GM18502 (cell line): ENCODE measurements at regions not wholly inside any gene's neighbourhood (a gene's known extent, or its start where the extent isn't known, plus 50 kb on each side); places are given as distances from the start of the nearest gene placed in this dataset.
"Not testable (repeated sequence)": the region's sequence is repeated elsewhere in the genome, so short reads cannot be mapped to it uniquely, and the experiment has no call there.

Experiments
- ATAC-seq: cut with Tn5 transposase; IDR thresholded peaks from one replicate; pipeline ENCODE4 v1.9.1; 2021; ENCODE audit warnings: mild to moderate bottlenecking; ENCODE audit not compliant: unreplicated experiment, poor library complexity

- no peak for ATAC-seq
Measured at GRCh38 chr5:92861531-92862285, 719.3 kb downstream of the NR2F1-AS1 start.

DNA sequence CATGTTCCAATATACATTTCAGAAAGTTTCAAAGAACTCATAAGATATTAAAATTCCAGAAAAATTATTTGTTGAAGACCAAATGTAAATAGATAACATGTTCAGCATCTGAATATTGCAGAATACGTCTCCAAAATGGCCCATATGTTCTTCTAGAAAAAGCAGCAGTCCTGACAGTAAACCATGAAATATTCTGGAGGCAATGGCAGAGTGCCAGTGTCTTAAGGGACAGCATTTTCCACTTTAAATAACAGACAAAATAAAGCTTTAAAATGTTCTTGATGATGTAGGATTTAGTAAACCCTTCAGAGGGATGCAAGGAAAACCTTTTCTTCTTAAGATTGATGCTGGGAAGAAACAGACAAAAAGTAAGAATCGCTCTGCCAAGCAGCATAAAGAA is 721.0 kb downstream of the NR2F1-AS1 start:
- ATAC-seq, result no peak

- no peak for ATAC-seq
Measured at GRCh38 chr5:92852219-92852618, 728.8 kb downstream of the NR2F1-AS1 start.

- ATAC-seq, result no peak
Measured at GRCh38 chr5:92850886-92851285, 730.1 kb downstream of the NR2F1-AS1 start.

GRCh38 chr5:92849756-92850155 is 731.3 kb downstream of the NR2F1-AS1 start:
- ATAC-seq, result no peak

DNA sequence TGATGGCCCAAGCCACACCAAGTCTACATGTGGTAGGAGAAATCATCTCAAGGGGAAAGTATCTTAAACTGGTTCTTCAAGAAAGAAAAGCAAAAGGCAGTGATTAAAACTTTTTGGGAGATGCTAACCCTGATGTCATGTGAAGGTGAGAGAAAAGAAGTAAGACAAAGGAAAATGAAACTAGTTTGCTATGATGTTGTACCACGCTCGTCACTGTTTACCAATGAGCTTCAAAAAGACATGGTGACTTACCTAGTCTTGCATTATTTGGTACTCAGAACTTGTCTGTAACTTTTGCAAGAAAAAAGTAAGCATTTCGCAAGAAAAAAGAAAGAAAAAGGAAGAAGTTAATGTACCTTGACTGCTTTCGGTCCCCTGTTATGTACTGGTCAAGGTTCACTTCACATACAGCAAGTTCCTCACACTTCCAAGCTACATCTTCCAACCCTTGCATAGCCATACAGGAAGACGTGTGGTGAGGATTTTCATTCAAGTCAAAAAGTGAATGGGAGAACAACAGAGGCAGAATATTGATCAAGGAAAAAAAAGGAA is 739.3 kb downstream of the NR2F1-AS1 start:
- no peak for ATAC-seq

GRCh38 chr5:92838253-92838652 is 742.8 kb downstream of the NR2F1-AS1 start:
- ATAC-seq, result no peak

DNA sequence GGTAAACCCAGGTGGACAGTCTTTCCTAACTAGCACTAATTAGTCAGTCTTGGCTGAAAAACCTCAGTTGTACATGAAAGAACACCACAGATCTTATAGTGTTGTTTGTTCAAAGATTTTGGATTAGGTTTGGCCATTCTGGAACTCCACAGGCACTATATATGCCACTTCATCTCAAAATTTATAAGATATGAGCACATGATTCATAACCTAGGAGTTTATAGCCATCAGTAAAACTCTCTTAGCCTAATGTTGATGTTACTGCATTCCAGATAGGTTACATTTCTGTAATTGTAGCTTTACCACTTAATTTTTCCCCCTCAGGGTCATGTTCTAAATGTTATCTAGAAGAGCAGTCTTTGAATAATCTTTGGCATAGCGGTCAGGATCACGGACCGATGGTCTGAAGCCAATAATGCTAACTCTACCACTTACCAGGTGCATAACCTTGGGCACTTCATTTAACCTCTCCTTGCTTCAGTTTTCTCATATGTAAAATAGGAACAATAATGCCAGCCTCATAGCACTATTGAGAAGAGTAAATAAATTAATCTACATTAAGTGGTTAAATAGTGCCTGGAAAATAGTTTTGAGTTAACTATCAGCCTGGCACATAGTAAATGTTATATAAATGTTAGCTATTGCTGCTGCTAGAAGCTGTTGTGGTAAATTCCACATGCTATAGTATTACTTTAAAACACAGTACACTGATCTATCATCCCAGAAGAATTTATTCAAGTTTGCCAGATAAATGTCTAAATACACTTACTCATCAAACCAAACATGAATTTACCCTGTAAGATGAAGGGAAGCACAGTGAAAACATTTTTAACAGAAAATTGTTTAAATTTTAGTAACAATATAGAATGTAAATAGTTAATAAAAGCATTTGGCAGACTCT is 743.9 kb downstream of the NR2F1-AS1 start:
- ATAC-seq, result no peak

DNA sequence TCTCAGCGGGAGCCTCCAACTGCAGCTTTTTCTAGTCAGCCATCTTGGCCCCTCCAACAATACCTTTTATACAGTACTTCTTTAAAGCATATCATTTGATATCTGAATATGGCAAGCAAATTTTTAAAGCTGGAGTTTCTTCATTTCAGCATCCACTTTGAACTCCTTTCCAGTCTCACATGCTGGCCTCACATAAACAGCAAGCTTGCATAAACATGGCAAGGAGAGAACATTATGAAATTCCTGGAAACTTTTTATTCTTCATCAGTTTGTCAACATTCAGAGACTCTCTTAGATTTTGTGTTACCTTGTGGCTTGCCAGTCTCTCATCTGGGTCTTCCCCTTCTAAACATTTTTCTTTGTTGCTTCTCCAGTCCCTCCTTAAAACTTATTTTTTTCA is 745.3 kb downstream of the NR2F1-AS1 start:
- ATAC-seq, result no peak

DNA sequence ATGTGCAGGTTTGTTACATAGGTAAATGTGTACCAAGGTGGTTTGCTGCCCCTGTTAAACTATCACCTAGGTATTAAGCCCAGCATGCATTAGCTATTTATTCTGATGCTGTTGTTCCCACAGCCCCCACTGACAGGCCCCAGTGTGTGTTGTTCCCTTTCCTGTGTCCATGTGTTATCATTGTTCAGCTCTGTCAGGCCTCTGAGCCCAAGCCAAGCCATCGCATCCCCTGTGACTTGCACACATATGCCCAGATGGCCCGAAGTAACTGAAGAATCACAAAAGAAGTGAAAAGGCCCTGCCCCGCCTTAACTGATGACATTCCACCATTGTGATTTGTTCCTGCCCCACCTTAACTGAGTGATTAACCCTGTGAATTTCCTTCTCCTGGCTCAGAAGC is 757.5 kb downstream of the NR2F1-AS1 start:
- ATAC-seq, result not testable (repeated sequence)

GRCh38 chr5:92822183-92822582 is 758.8 kb downstream of the NR2F1-AS1 start:
- no peak for ATAC-seq

DNA sequence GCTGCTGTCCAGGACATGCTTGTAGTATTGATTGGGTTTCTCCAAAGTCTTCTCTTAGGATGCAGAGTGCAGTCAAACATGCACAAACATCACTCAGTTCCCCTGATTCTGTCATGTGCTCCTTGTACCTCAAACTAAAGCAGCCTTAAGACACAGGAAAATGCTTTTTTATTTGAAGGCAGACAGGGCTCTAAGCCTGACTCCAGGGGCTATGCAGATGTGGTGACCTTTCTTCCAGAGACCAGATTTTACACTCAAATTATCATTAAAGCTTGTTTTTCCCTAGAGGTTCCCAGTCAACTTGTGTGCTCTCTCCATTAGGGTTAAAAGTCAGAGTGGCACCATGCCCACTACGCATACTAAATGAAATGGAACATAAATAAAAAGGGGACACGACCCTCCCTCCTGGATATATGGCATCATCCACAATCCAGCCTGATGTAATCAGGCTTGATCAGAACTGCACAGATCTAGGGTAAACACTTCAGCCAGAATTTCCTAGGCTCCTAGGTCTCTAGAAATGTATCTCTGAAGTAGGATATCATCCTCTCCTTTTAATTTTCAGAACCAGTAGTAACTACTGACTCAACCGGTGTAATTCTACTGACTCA is 771.1 kb downstream of the NR2F1-AS1 start:
- no peak for ATAC-seq

DNA sequence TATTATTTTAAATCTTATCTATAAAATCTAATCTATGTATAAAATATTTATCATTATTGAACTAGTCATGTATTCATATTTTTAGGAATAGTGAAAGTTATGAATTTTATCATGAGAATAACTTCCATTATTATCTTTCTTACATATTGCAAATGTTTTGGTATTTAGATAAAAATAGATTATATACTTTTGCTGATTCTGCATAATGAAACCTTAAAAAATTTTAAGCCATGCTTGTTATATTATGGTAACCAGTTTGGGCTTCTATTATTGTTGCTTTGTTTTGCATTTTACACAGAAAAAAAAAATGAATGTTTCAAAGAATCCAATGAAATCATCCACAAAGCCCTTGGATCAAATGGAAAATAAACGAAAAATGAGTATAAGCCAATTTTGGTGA is 772.5 kb downstream of the NR2F1-AS1 start:
- ATAC-seq, result no peak

- no peak for ATAC-seq
Measured at GRCh38 chr5:92807085-92807484, 773.9 kb downstream of the NR2F1-AS1 start.

DNA sequence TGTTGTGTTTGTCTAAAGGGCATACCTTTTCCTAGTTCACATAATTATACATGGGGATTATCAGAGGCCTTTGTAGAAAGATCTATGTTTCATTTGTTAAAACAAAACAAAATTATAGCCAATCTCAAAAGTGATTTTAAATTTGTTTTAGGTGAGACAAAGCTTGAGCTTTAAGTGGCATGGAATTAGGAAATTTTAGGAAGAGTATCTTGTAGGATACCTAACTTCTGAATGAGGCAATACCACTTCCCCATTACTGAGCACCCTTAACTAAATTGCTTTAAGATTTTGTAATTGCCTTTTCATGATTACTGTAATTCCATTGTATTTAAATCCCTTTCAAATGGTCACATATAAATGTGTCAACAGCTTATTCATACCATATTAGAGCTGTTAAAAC is 775.6 kb downstream of the NR2F1-AS1 start:
- ATAC-seq, result no peak

DNA sequence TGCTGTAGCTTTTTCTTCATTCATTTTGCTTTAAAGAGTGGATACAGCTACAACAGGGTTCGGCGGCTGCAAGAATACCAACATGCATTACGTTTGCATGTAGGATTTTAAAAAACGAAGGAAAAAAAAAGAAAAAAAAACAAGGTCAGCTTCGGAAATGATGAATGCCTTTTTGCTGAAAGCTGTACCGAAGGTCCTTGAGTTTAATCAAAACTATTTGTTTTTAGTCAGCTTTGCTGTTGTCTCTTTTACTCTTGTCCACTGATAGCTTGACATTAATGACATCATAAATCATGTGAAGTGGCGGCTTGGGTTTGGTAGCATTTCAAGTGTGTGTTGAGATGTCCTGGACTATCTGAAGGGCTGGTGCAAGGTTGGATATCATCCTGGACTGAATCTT is 779.1 kb downstream of the NR2F1-AS1 start:
- no peak for ATAC-seq

- ATAC-seq, result no peak
Measured at GRCh38 chr5:92800365-92800764, 780.7 kb downstream of the NR2F1-AS1 start.

- ATAC-seq, result no peak
Measured at GRCh38 chr5:92795633-92796032, 785.4 kb downstream of the NR2F1-AS1 start.

DNA sequence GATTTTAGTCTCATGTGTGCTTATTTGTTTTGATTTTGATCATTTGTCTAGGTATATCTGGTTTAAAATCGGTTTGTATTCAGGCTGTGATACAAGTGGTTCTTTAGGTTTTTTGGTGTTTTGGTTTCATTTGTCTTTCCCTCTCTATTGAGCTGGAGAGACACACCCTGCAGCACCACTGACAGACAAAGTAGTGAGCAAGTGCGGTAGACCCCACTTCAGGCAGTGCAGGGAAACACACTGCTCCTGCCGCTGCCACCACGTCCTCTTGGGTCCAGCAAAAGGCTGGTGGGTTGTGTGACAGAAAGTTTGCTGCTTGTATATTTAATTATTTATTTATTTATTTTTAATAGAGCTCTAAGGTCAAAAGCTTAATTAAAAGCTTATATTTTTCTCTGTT is 801.0 kb downstream of the NR2F1-AS1 start:
- no peak for ATAC-seq

GRCh38 chr5:92779536-92779935 is 801.5 kb downstream of the NR2F1-AS1 start:
- ATAC-seq, result no peak

- ATAC-seq, result no peak
Measured at GRCh38 chr5:92778261-92778660, 802.8 kb downstream of the NR2F1-AS1 start.
